ENCODE measurements at regions not wholly inside any gene's neighbourhood (a gene's known extent, or its start where the extent isn't known, plus 50 kb on each side); places are given as distances from the start of the nearest gene placed in this dataset.
"Not testable (repeated sequence)": the region's sequence is repeated elsewhere in the genome, so short reads cannot be mapped to it uniquely, and the experiment has no call there.

- no peak overlapping the region for H3K4me3 ChIP-seq (ENCODE audit: low read depth, low read length)
- no peak for TF ChIP-seq CTCF (conservative IDR thresholded peaks at IDR 0.05; ENCODE audit: low read depth, low read length)
- no peak for DNase-seq (ENCODE audit: low read depth)
Observed at GRCh38 chr3:106435899-106436453, 567.2 kb upstream of the CBLB start.

GRCh38 chr3:106438887-106439286, 570.1 kb upstream of the CBLB start:
- H3K4me3 ChIP-seq (ENCODE audit: low read depth, low read length): no peak overlapping the region
- no peak for DNase-seq (ENCODE audit: low read depth)
- TF ChIP-seq CTCF (conservative IDR thresholded peaks at IDR 0.05; ENCODE audit: low read depth, low read length): no peak

- no peak overlapping the region for H3K4me3 ChIP-seq (ENCODE audit: low read depth, low read length)
- peak; percentile 30 for DNase-seq (ENCODE audit: low read depth)
- TF ChIP-seq CTCF (conservative IDR thresholded peaks at IDR 0.05; ENCODE audit: low read depth, low read length): no peak
Observed at GRCh38 chr3:106440672-106441071, 571.9 kb upstream of the CBLB start.

GRCh38 chr3:106446271-106446670, 577.5 kb upstream of the CBLB start:
- no peak for DNase-seq (ENCODE audit: low read depth)
- no peak overlapping the region for H3K4me3 ChIP-seq (ENCODE audit: low read depth, low read length)
- no peak for TF ChIP-seq CTCF (conservative IDR thresholded peaks at IDR 0.05; ENCODE audit: low read depth, low read length)

GRCh38 chr3:106447723-106448301, 579.0 kb upstream of the CBLB start:
- TF ChIP-seq CTCF (conservative IDR thresholded peaks at IDR 0.05; ENCODE audit: low read depth, low read length): no peak
- DNase-seq (ENCODE audit: low read depth): no peak
- no peak overlapping the region for H3K4me3 ChIP-seq (ENCODE audit: low read depth, low read length)

- DNase-seq (ENCODE audit: low read depth); H3K4me3 ChIP-seq (ENCODE audit: low read depth, low read length): not testable (repeated sequence)
Observed at GRCh38 chr3:106448372-106448966, 579.7 kb upstream of the CBLB start.

- TF ChIP-seq CTCF (conservative IDR thresholded peaks at IDR 0.05; ENCODE audit: low read depth, low read length): no peak
- DNase-seq (ENCODE audit: low read depth): no peak
- H3K4me3 ChIP-seq (ENCODE audit: low read depth, low read length): no peak overlapping the region
Observed at GRCh38 chr3:106452096-106452495, 583.3 kb upstream of the CBLB start.
